NCI-H748 (cell line): ENCODE measurements at regions not wholly inside any gene's neighbourhood (a gene's known extent, or its start where the extent isn't known, plus 50 kb on each side); places are given as distances from the start of the nearest gene placed in this dataset.

Experiments used
- DNase-seq: peaks from one replicate; lab custom pipeline; 2025; ENCODE audit not compliant: unreplicated experiment; lab: John Stamatoyannopoulos, UW

GRCh38 chr10:29063806-29064644 lies 224.8 kb upstream of the LYZL1 start:
- DNase-seq, result no peak

GRCh38 chr10:29064680-29065079 lies 224.2 kb upstream of the LYZL1 start:
- no peak for DNase-seq

GRCh38 chr10:29067161-29067560 lies 221.7 kb upstream of the LYZL1 start:
- no peak for DNase-seq

GRCh38 chr10:29067628-29068027 lies 221.2 kb upstream of the LYZL1 start:
- no peak for DNase-seq

- no peak for DNase-seq
These were observed 220.6 kb upstream of the LYZL1 start for GRCh38 chr10:29068302-29068701.

GRCh38 chr10:29068966-29069365 lies 219.9 kb upstream of the LYZL1 start:
- DNase-seq, result no peak

GRCh38 chr10:29069941-29070340 lies 218.9 kb upstream of the LYZL1 start:
- no peak for DNase-seq

- DNase-seq, result peak; percentile 82
These were observed 210.0 kb upstream of the LYZL1 start for GRCh38 chr10:29078919-29079318.

- DNase-seq, result no peak
These were observed 207.6 kb upstream of the LYZL1 start for GRCh38 chr10:29081231-29081630.

GRCh38 chr10:29081951-29082685 lies 206.8 kb upstream of the LYZL1 start:
- DNase-seq, result no peak

GRCh38 chr10:29083096-29083495 lies 205.8 kb upstream of the LYZL1 start:
- DNase-seq, result no peak

- no peak for DNase-seq
These were observed 204.1 kb upstream of the LYZL1 start for GRCh38 chr10:29084681-29085307.

GRCh38 chr10:29089091-29089490 lies 199.8 kb upstream of the LYZL1 start:
- DNase-seq, result no peak

- DNase-seq, result no peak
These were observed 192.5 kb upstream of the LYZL1 start for GRCh38 chr10:29096303-29096824.

GRCh38 chr10:29098423-29098822 lies 190.4 kb upstream of the LYZL1 start:
- DNase-seq, result no peak

GRCh38 chr10:29099001-29099400 lies 189.9 kb upstream of the LYZL1 start:
- peak; percentile 0 for DNase-seq

- no peak for DNase-seq
These were observed 189.5 kb upstream of the LYZL1 start for GRCh38 chr10:29099415-29099814.

GRCh38 chr10:29100505-29100904 lies 188.4 kb upstream of the LYZL1 start:
- DNase-seq, result no peak

- no peak for DNase-seq
These were observed 186.6 kb upstream of the LYZL1 start for GRCh38 chr10:29102233-29102632.

- DNase-seq, result no peak
These were observed 186.2 kb upstream of the LYZL1 start for GRCh38 chr10:29102636-29103035.

GRCh38 chr10:29104661-29105399 lies 184.0 kb upstream of the LYZL1 start:
- no peak for DNase-seq
